ENCODE measurements at regions not wholly inside any gene's neighbourhood (a gene's known extent, or its start where the extent isn't known, plus 50 kb on each side); places are given as distances from the start of the nearest gene placed in this dataset.
"Not testable (repeated sequence)": the region's sequence is repeated elsewhere in the genome, so short reads cannot be mapped to it uniquely, and the experiment has no call there.

- DNase-seq (ENCODE audit: low spot score) = no peak
Observed at GRCh38 chr4:164596318-164596878, 157.5 kb upstream of the SMIM31 start.

GRCh38 chr4:164596927-164597326, 157.0 kb upstream of the SMIM31 start:
- no peak for DNase-seq (ENCODE audit: low spot score)

DNA sequence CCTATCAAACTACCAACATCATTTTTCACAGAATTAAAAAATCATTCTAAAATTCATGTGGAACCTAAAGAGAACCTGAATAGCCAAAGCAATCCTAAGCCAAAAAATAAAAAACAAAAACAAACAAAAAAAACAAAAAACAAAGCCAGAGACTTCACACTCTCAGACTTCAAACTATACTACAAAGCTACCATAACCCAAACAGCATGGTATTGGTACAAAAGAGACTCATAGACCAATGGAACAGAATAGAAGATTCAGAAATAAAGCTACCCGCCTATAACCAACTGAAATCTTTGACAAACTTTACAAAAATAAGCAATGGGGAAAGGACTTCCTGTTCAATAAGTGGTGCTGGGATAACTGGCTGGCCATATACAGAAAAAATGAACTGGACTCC, 152.3 kb upstream of the SMIM31 start:
- no peak for DNase-seq (ENCODE audit: low spot score)

DNA sequence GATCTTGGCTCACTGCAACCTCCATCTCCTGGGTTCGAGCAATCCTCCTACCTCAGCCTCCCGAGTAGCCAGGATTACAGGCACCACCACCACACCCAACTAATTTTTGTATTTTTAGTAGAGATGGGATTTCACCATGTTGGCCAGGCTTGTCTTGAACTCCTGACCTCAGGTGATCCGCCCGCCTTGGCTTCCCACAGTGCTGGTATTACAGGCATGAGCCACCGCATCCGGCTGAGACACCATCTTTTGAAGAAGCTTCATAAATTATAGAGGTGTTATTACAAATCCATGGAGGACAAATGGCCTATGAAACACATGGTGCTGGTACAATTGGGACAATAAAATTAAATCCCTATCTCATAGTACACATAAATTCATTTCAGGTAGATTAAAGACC, 148.1 kb upstream of the SMIM31 start:
- DNase-seq (ENCODE audit: low spot score) = not testable (repeated sequence)

- DNase-seq (ENCODE audit: low spot score) = no peak
Observed at GRCh38 chr4:164606478-164606877, 147.5 kb upstream of the SMIM31 start.

DNA sequence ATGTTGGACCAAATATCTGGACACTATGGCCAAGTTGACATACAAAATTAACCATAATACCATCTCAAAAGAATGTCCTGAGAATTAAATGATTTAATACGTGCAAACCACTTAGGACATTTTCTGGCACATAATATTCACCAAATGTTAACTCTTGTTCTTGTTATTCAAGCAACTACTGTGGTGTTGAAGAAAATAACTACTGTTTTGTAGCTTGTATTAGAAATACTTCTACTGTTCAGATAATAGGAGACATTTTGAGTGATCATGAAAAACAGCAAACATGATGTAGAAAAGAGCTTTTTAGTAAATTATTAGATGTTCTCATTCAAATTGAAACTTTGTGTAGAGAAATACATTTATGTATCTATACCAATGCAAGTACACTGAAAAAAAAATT, 140.7 kb upstream of the SMIM31 start:
- no peak for DNase-seq (ENCODE audit: low spot score)

- DNase-seq (ENCODE audit: low spot score) = no peak
Observed at GRCh38 chr4:164613792-164614191, 140.1 kb upstream of the SMIM31 start.

DNA sequence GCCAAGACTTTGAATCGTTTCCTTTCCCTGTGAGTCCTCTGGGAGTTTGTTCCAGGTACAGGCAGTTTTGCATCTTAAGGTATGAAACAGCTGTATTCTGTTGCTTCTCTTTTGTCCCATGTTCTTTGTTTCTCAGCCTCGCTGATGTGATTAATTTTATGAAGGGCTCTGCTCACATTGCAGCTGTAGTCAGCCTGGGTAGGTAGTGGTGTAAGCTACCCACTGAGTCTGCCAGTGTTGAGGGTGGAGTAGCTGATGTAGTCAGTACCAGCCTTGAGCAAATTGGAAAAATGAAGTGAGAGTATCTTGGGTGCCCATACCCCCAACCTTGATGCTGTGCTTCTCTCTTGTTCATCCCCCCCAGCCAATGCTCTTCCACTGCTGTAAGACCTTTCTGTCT, 139.6 kb upstream of the SMIM31 start:
- no peak for DNase-seq (ENCODE audit: low spot score)

- no peak for DNase-seq (ENCODE audit: low spot score)
Observed at GRCh38 chr4:164614999-164615398, 138.9 kb upstream of the SMIM31 start.

- DNase-seq (ENCODE audit: low spot score) = no peak
Observed at GRCh38 chr4:164615964-164616363, 138.0 kb upstream of the SMIM31 start.

DNA sequence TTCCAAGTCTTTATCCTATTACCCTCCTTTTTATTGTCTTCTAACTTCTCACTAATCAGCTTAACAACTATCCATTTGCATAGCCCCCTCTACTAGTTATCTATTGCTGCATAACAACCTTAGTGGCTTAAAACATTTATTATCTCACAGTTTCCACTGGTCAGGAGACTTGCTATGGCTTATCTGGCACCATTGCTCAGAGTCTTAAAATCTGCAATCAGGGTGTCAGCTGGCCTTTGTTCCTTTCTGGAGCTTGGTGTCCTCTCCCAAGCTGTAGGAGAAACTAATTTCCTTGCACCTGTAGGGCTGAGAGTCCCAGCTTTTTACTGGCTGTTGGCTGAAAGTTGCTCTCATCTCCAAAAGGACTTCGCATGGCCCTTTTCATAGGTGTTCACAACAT, 137.0 kb upstream of the SMIM31 start:
- DNase-seq (ENCODE audit: low spot score) = no peak

DNA sequence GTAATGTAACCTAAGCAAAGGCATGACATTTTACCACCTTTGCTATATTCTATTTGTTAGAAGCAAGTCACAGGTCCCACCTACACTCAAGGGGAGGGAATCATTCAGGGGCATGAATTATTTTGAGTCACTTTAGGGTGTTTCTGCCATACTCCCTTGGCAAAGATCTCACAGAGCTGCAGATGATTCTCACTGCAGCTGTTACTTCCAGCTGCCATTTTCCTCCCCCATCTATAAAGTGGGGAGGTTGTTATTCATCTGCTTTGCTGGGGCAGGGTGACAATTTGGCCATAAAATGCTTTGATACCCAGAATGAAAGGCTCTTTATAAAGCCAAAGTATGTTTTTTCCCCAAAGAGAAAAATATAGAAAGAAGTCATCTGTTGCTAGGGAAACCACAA, 136.5 kb upstream of the SMIM31 start:
- no peak for DNase-seq (ENCODE audit: low spot score)

DNA sequence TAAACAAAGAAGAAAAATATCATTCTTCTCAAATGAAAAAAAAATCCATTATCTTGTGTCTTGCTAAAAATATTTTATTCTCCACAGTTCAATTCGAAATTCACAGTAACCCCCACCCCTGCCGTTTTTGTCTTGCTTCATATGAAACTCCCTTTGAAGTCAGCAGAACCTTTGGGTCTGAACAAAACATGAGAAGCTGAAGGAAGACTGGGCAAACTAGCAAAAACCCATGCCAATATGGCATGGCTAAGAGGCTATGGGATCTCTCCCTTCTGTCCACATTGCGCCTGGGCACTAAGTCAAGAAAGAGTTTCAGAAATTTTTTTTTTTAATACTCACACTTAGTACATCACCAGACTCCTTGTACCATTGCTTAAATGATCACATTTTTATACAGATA, 136.0 kb upstream of the SMIM31 start:
- no peak for DNase-seq (ENCODE audit: low spot score)

GRCh38 chr4:164621886-164622521, 131.9 kb upstream of the SMIM31 start:
- DNase-seq (ENCODE audit: low spot score) = no peak

GRCh38 chr4:164623099-164623498, 130.8 kb upstream of the SMIM31 start:
- DNase-seq (ENCODE audit: low spot score) = no peak

DNA sequence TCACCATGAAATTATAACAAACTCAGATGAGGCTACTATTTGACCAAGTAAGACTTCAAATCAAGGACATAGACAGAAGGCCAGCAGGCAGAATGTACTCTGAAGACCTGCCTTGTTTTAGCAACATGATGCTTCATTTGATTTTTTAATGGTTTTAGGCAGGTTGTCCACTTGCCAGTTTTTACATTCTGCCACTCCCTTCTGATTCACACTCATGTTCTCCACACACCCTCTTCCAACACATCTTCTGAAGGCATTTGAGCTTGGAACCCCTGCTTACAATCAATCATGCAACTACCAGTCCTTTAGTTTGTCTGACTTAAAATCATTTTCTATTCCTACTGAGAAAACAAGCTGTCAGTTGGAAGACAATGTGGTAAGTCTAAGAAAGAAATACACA, 114.9 kb upstream of the SMIM31 start:
- no peak for DNase-seq (ENCODE audit: low spot score)

- DNase-seq (ENCODE audit: low spot score) = no peak
Observed at GRCh38 chr4:164648151-164648848, 105.6 kb upstream of the SMIM31 start.

DNA sequence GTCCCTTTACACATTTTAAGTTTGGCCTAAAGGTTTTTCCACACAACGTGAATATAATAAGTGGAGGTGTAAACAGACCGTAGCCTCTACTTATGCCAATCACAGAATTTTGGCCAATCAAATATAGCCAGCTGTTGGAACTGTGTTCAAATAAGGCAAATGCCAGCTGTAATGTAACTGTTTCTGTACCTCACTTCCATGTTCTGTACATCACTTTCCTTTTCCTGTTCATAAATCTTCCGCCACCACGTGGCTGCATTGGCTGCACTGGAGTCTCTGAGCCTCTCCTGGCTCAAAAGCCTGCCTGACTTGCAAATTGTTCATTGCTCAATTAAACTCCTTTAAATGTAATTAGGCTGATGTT, 105.1 kb upstream of the SMIM31 start:
- DNase-seq (ENCODE audit: low spot score) = no peak

DNA sequence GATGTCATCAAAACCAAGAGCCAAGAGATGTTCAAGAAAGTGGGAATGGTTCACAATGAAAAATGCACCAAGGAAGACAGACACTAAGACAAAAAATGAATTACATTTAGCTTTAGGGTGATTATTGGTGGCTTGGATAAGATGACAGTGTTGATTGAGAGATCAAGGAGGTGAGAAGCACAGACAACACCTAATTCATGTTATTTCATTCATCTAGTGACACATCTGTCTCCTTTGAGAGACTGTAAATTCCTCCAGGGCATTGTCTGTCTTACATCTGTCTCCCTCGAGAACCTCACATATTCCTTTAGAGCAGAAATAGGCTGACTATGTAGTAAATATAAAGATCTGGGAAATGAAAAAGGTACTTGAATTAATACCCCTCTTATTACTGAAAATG, 94.2 kb upstream of the SMIM31 start:
- no peak for DNase-seq (ENCODE audit: low spot score)

DNA sequence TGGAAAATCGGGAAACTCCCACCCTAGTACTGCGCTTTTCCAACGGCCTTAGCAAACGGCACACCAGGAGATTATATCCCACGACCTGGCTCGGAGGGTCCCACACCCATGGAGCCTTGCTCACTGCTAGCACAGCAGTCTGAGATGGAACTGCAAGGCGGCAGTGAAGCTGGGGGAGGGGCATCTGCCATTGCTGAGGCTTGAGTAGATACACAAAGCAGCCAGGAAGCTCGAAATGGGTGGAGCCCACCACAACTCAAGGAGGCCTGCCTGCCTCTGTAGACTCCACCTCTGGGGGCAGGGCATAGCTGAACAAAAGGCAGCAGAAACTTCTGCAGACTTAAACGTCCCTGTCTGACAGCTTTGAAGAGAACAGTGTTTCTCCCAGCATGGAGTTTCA, 77.8 kb upstream of the SMIM31 start:
- not testable (repeated sequence) for DNase-seq (ENCODE audit: low spot score)

DNA sequence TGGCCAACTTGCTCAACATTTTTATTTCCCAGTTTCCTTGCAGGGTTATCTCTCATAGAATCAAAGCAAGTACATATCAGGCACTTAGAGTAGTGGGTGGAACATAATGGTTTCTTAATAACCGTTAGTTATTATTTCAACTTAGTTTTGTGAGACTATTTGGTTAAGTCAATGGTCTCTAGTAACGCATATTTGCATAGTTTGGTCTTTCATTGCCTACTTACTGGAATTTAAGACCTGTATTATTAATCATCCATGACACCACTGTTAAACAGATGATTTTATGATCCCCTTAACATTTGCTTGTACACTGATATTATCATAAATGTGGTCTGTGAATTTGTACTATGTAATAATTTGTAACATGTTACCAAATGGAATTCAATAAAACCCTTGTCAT, 70.9 kb upstream of the SMIM31 start:
- no peak for DNase-seq (ENCODE audit: low spot score)

- no peak for DNase-seq (ENCODE audit: low spot score)
Observed at GRCh38 chr4:164695650-164696049, 58.3 kb upstream of the SMIM31 start.

DNA sequence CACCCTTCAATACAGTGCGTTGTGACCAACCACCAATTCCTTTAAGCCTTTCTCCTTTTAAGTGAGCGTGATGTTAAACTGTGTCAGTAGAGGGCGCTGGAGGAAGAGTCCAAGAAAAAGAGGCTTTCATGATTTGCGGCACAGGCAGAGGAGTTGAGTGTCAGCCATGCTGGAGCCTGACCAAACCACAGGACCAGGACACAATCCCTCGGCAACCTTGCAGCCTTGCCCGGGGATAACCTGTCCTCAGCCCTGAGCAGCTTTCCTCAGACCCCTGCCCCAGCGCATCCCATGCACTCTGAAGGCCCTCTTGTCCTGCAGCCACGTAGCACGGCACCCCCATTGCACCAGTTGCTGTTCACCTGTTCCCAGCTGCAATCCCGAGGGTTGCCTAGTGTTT, 53.5 kb upstream of the SMIM31 start:
- DNase-seq (ENCODE audit: low spot score) = no peak

DNA sequence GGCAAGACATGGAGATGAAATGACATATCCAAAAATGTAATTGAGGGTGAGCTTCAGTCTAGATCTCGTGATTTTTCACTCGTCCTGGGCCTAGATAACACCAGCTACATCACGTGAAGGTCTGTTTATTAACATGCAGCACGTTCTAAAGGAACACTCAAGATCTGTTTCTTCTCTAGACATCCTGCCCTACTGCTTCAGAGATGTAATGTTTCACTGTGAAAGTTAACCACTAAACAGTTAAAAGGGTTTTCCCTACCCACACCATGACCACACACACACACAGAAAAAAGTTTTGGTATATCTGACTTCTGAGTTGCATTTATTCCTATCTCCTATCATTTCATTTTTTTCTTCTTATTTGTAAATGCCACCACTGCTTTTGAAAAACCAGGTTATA, 52.3 kb upstream of the SMIM31 start:
- no peak for DNase-seq (ENCODE audit: low spot score)

Data from GM03348 (cell line).